NCI-H82 (cell line): ENCODE measurements at regions not wholly inside any gene's neighbourhood (a gene's known extent, or its start where the extent isn't known, plus 50 kb on each side); places are given as distances from the start of the nearest gene placed in this dataset.

Source experiments
- DNase-seq: peaks from one replicate; lab custom pipeline; 2025; lab: John Stamatoyannopoulos, UW

- no peak for DNase-seq
Measured at GRCh38 chr6:141451511-141452353, 681.0 kb upstream of the GJE1 start.

GRCh38 chr6:141451181-141451510 lies 681.6 kb upstream of the GJE1 start:
- DNase-seq: no peak

- no peak for DNase-seq
Measured at GRCh38 chr6:141445928-141446628, 686.6 kb upstream of the GJE1 start.

GRCh38 chr6:141443668-141444289 lies 688.9 kb upstream of the GJE1 start:
- DNase-seq: no peak

GRCh38 chr6:141443032-141443431 lies 689.7 kb upstream of the GJE1 start:
- no peak for DNase-seq

DNA sequence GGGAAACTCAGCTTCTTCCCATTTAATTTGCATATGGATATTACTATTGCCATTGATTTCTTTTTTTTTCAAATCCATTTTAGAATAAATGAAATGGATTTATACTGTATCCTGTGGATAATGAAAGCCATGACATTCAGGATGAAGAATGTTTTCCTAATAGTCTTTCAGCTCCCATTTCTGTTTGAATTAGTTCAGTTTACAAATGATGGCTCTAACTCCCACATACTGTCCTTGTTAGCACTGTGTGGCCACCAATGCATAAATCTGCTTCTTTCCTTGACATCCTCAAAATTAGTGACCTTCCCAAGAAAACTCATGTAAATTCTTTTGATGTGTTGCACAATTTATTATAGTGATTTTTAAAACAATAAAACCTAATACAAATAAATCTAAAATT lies 693.2 kb upstream of the GJE1 start:
- DNase-seq: no peak

DNA sequence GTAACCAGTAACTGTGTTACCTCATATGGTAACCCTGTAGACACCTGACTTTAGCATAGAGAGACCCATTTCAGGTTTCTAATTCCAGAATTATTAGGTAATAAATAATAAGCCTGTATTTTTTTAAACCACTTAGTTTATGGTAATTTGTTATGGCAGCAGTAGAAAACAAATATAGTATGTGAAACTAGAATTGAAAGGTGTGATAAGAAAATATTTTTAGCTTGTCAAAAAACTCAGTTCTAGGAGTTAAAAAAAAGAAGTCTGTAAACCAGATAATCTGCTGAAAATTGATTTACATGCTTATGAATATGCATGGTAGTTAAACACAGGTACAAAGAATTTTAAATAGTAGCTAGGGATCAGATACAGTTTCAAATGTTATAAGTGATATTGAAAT lies 695.0 kb upstream of the GJE1 start:
- no peak for DNase-seq

DNA sequence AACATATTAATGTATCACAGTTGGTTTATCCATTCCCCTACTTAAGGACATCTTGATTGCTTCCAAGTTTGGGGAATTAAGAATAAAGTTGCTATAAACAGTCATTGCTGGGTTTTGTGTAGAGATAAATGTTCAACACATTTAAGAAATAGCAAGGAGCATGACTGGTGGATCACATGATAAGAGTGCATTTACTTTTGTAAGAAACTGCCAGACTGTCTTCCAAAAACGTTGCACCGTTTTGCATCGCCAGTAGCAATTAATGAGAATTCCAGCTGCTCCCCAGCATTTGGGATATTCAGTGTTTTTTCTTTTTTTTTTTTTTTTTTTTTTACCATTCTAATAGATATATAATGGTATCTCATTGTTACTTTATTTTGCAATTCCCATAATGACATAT lies 695.7 kb upstream of the GJE1 start:
- no peak for DNase-seq

DNA sequence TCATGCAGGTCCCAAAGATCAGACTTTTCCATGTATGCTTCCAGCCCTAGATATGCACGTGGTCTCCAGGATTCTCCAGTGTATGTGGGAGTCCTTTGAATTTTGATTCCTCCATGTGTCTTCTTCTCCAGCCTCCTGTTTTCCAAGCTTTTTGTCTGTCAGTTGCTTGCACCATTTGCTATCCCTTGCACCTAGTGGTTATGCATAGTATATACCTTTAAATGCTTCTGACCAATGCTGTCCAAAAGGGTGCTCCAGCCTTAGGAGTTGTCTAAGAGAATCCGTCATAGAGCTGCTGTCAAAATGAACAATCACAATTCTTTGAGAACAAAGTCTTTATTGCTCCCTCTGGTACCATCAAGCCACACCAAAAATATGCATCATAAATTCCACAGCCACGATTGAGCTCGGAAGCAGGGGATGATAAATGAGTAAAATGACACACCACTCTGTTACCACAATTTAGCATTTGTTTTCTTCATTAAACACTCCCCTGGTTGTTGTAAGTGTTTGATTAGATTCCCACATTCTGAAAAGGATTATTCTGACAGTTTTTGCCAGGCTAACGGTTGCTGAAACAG lies 706.2 kb upstream of the GJE1 start:
- DNase-seq: no peak

GRCh38 chr6:141421378-141421777 lies 711.3 kb upstream of the GJE1 start:
- DNase-seq: no peak

DNA sequence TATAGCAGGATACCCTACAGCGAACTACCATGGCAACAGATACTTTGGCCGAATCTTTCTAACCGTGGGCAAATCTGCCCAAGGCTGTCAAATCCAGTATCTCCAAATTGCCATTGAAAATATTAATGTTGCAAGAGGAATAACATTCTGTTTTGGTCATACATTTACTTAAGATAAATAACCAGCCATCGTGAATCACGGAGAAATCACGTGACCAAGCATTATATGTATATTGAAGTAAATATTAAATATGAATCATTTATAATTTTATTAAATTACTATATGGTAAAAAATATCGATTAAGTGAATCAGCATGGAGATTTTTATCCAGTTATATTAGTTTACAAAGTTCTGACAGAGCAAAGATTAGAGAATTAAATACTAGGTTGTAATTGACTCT lies 714.6 kb upstream of the GJE1 start:
- DNase-seq: no peak

- DNase-seq: no peak
Measured at GRCh38 chr6:141415896-141416295, 716.8 kb upstream of the GJE1 start.

DNA sequence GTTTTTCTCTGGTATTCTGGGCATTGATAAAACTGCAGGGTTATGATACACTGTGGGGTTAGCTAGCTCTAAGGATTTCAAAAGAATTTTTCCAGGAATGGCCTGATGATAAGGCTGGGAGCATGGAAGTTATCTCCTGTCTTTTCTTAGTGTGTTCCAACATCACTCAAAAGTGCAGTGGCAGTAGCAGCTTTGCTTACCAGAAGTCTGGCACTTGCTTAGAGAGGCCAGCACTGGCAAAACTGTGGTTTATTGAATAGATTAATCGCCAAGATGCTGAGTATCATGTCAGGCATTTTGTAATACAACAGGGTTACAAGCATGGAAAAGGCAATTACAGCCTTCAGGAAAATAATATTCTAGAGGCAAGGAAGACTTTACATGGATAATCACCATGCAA lies 719.5 kb upstream of the GJE1 start:
- DNase-seq: no peak

- no peak for DNase-seq
Measured at GRCh38 chr6:141406761-141407160, 726.0 kb upstream of the GJE1 start.

- DNase-seq: no peak
Measured at GRCh38 chr6:141403827-141404226, 728.9 kb upstream of the GJE1 start.

GRCh38 chr6:141403103-141403502 lies 729.6 kb upstream of the GJE1 start:
- DNase-seq: no peak

DNA sequence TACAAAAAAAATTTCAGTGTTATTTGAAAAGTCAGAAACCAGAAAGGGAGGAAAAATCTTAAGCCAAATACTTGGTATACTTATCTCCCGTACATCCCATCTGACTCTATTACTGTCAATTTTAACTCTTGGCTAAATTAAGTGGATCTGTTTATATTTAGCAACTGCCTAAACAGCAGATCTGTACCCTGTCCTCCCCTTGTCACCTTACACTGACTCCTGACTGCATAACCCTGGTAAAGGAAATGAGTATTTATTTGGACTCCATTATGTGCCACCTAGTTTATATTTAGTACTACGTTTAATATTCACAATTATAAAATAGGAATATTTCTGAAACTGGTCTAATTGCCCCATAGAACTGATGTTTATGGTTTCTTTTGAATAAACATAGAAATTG lies 730.2 kb upstream of the GJE1 start:
- DNase-seq: no peak

DNA sequence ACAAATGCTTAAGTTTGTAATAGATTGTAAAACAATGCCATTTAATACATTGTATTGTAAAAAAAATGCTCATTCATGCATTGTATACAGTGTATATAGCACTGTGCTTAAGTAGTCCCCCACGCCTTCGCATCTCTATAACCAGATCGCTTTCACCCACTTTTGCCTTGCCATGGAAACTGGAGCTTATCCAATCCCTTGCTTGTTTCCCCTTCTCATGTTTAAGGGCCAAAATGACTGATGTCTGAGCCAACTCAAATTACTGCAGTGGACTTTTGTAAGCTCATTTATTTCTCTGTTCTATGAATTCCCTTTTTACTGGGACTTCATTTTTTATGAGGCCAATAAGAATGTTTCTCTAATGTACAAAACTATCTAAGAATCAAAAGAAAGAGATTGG lies 730.9 kb upstream of the GJE1 start:
- no peak for DNase-seq

DNA sequence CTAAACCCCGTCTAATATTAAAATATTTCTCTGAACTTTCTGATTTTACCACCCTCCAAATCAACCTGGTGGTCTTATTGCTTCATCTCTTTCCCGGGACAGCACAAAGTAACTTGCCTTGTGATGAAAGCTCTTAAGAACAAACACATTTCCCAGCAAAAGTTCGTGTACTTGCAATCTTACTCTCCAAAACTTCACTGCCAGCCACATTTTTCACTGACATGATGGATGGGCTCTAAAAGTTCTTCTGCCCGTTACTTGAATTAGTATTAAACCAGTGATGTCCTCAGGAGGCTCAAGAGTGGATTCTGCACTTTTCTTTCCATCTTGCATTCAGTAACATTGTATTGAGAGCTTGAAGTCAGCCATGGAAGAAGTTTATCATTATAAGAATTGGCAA lies 731.6 kb upstream of the GJE1 start:
- no peak for DNase-seq

GRCh38 chr6:141398949-141399348 lies 733.8 kb upstream of the GJE1 start:
- no peak for DNase-seq

DNA sequence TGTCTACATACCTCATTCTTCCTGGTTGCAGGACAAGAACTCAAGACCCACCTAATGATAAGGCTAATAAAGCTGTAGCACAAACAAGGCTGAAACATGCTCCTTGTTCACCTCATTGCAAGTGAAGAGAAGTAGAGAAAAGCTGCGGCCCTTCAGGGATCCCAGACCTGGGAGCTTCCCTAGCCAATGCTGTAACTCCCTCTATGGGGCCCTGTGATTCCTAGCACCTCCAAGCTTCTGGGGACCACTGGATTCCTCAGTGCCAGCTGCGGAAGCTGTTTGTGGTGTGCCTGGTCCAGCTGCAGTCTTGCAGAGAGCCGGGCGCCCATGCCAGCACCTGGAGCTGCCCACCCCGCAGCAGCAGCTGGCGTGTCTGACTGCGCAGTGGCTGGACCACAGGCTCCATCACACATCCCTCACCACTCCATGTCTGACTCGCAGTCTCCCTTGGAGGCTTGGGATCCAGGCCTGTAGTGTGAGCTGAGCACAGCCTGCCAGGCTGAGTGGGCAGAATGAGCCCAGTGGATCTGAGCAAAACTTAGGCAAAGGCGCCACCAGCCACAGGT lies 737.2 kb upstream of the GJE1 start:
- no peak for DNase-seq

GRCh38 chr6:141394565-141395051 lies 738.1 kb upstream of the GJE1 start:
- no peak for DNase-seq
